ENCODE measurements at regions not wholly inside any gene's neighbourhood (a gene's known extent, or its start where the extent isn't known, plus 50 kb on each side); places are given as distances from the start of the nearest gene placed in this dataset.

DNA sequence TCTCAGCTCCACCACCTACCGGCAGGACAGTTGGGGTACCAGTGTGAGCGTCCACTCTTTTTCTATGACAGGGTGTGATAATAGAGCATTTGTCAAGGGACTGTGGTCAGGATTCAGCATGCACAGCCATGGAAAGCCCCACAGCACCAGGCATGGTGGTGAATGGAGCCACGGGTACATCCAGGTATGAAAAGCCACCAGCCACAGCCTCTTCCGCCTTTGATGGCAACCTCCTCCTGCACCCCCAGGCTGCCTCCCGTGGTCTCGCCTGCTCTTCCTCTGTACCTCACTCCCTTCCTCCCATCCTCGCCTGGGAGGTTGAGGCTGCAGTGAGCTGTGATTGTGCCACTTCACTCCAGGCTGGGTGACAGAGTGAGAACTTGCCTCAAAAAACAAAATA is 90.2 kb upstream of the CHST15 start:
- BruUV-seq (replicated peaks), result no TSS peak
- no peak overlapping the region for H3K4me3 ChIP-seq (ENCODE audit: low read depth, low read length, poor library complexity, severe bottlenecking)
- H4K20me1 ChIP-seq (ENCODE audit: insufficient read depth, low read length), result no peaks in the 10 kb centered on the region
- no peak for DNase-seq (ENCODE audit: low spot score)
- no peaks in the 10 kb centered on the region for H3K36me3 ChIP-seq (ENCODE audit: insufficient read depth, low read length)
- H3K9me2 ChIP-seq (ENCODE audit: insufficient read depth, low read length), result no peaks in the 10 kb centered on the region
- H3K27ac ChIP-seq (ENCODE audit: low read depth, low read length, poor library complexity, severe bottlenecking), result no peak overlapping the region
- no peak overlapping the region for H2AFZ ChIP-seq (ENCODE audit: low read length)
- CTCF ChIA-PET (ENCODE audit: unreplicated experiment), result no interaction called here
- TF ChIP-seq EZH2phosphoT487 (IDR thresholded peaks at IDR 0.05; ENCODE audit: borderline replicate concordance, low read depth, low read length), result no peak
- TF ChIP-seq, protein P1, sequence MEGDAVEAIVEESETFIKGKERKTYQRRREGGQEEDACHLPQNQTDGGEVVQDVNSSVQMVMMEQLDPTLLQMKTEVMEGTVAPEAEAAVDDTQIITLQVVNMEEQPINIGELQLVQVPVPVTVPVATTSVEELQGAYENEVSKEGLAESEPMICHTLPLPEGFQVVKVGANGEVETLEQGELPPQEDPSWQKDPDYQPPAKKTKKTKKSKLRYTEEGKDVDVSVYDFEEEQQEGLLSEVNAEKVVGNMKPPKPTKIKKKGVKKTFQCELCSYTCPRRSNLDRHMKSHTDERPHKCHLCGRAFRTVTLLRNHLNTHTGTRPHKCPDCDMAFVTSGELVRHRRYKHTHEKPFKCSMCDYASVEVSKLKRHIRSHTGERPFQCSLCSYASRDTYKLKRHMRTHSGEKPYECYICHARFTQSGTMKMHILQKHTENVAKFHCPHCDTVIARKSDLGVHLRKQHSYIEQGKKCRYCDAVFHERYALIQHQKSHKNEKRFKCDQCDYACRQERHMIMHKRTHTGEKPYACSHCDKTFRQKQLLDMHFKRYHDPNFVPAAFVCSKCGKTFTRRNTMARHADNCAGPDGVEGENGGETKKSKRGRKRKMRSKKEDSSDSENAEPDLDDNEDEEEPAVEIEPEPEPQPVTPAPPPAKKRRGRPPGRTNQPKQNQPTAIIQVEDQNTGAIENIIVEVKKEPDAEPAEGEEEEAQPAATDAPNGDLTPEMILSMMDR (conservative IDR thresholded peaks at IDR 0.05; ENCODE audit: low read length), result no peak
- no peaks in the 10 kb centered on the region for H3K79me2 ChIP-seq (ENCODE audit: insufficient read depth, low read depth, low read length)
- POLR2A ChIA-PET, result no interaction called here
- no peaks in the 10 kb centered on the region for H3K4me1 ChIP-seq (ENCODE audit: insufficient read depth, low read length, poor library complexity, severe bottlenecking)
- H3K9me3 ChIP-seq (ENCODE audit: low read length), result no peaks in the 10 kb centered on the region
- intact Hi-C loops (cut with micrococcal nuclease; ENCODE audit: unreplicated experiment), result no loop called here
- no peak overlapping the region for H3K4me2 ChIP-seq (ENCODE audit: low read length)

DNA sequence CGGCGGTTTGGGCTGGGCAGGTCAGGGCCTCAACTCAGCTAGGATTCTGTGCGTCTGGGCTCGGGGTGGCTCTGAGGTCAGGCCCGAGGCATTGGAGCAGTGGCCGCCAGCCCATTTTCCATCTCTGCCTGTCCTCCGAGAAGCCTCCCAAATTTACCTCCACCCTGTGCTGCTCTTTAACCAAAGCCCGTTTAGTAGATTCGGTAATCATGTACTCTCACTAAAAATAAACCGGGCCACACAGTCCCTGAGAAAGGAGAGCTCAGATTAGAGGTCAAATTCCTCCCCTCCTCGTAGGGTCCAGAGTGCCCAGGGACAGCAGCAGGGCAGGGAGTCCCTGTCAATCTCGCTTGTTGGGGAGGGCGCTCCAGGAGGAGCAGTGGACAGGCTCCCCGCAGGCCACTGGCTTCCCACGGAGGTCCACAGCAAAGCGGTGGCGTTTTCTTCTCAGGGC is 88.7 kb upstream of the CHST15 start:
- no peak overlapping the region for H3K4me2 ChIP-seq (ENCODE audit: low read length)
- no peak overlapping the region for H3K4me3 ChIP-seq (ENCODE audit: low read depth, low read length, poor library complexity, severe bottlenecking)
- H3K27ac ChIP-seq (ENCODE audit: low read depth, low read length, poor library complexity, severe bottlenecking), result no peak overlapping the region
- POLR2A ChIA-PET, result no interaction called here
- H3K79me2 ChIP-seq (ENCODE audit: insufficient read depth, low read depth, low read length), result no peaks in the 10 kb centered on the region
- TF ChIP-seq, protein P1 (conservative IDR thresholded peaks at IDR 0.05; ENCODE audit: low read length), result no peak
- TF ChIP-seq EZH2phosphoT487 (IDR thresholded peaks at IDR 0.05; ENCODE audit: borderline replicate concordance, low read depth, low read length), result no peak
- H3K9me2 ChIP-seq (ENCODE audit: insufficient read depth, low read length), result no peaks in the 10 kb centered on the region
- H2AFZ ChIP-seq (ENCODE audit: low read length), result no peak overlapping the region
- no TSS peak for BruUV-seq (replicated peaks)
- H3K9me3 ChIP-seq (ENCODE audit: low read length), result no peaks in the 10 kb centered on the region
- DNase-seq (ENCODE audit: low spot score), result no peak
- H3K4me1 ChIP-seq (ENCODE audit: insufficient read depth, low read length, poor library complexity, severe bottlenecking), result no peaks in the 10 kb centered on the region
- no peaks in the 10 kb centered on the region for H4K20me1 ChIP-seq (ENCODE audit: insufficient read depth, low read length)
- CTCF ChIA-PET (ENCODE audit: unreplicated experiment), result no interaction called here
- intact Hi-C loops (cut with micrococcal nuclease; ENCODE audit: unreplicated experiment), result no loop called here
- no peaks in the 10 kb centered on the region for H3K36me3 ChIP-seq (ENCODE audit: insufficient read depth, low read length)

DNA sequence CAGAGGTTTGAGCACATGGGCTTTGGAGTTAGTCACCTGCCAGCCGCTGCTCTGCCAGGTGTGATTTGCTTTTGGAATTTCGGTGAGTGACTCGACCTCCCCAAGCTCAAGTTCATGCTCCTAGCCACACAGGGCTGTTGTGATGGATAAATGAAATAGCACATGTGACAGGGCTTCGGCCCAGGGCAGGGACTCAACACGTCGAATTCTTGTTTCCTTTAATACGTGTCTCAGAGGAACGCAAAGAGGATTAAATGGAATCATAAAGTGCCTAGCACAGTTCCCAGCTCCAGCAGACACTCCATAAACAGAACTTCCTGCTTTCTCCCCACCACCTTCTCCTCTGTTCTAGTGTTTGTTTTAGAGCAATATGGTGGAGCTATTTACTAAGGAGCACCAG is 88.3 kb upstream of the CHST15 start:
- ChIA-PET CTCF (ENCODE audit: unreplicated experiment) (no interaction called here), POLR2A (no interaction called here)
- TF ChIP-seq EZH2phosphoT487 (IDR thresholded peaks at IDR 0.05; ENCODE audit: borderline replicate concordance, low read depth, low read length), result no peak
- TF ChIP-seq, protein P1 (conservative IDR thresholded peaks at IDR 0.05; ENCODE audit: low read length), result no peak
- Histone ChIP-seq H3K9me2 (ENCODE audit: insufficient read depth, low read length) (no peaks in the 10 kb centered on the region), H3K27ac (ENCODE audit: low read depth, low read length, poor library complexity, severe bottlenecking) (no peak overlapping the region), H3K4me2 (ENCODE audit: low read length) (no peak overlapping the region), H3K79me2 (ENCODE audit: insufficient read depth, low read depth, low read length) (no peaks in the 10 kb centered on the region), H2AFZ (ENCODE audit: low read length) (no peak overlapping the region), H4K20me1 (ENCODE audit: insufficient read depth, low read length) (no peaks in the 10 kb centered on the region), H3K9me3 (ENCODE audit: low read length) (no peaks in the 10 kb centered on the region), H3K36me3 (ENCODE audit: insufficient read depth, low read length) (no peaks in the 10 kb centered on the region), H3K4me1 (ENCODE audit: insufficient read depth, low read length, poor library complexity, severe bottlenecking) (no peaks in the 10 kb centered on the region), H3K4me3 (ENCODE audit: low read depth, low read length, poor library complexity, severe bottlenecking) (no peak overlapping the region)
- intact Hi-C loops (cut with micrococcal nuclease; ENCODE audit: unreplicated experiment), result no loop called here
- no peak for DNase-seq (ENCODE audit: low spot score)
- no TSS peak for BruUV-seq (replicated peaks)
